ENCODE measurements at regions not wholly inside any gene's neighbourhood (a gene's known extent, or its start where the extent isn't known, plus 50 kb on each side); places are given as distances from the start of the nearest gene placed in this dataset.

DNA sequence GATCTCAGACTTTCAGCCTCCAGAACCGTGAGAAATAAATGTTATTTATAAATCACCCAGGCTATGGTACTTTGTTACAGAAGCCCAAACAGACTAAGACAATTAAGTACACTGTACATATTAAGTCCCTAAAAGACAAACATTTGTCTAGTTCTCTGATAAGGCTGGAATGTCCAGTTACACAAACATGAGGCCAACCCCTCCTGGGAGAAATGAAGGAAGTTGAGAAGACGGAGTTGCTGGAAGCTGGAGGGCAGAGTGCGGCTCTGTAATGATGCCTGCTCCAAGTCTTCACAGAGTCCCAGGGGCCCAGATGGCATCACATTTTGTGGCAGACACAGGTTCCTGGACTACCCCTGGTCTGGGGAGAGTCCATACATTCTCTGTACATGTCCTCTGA, 79.2 kb upstream of the ST8SIA3 start:
- TF ChIP-seq, protein P1, sequence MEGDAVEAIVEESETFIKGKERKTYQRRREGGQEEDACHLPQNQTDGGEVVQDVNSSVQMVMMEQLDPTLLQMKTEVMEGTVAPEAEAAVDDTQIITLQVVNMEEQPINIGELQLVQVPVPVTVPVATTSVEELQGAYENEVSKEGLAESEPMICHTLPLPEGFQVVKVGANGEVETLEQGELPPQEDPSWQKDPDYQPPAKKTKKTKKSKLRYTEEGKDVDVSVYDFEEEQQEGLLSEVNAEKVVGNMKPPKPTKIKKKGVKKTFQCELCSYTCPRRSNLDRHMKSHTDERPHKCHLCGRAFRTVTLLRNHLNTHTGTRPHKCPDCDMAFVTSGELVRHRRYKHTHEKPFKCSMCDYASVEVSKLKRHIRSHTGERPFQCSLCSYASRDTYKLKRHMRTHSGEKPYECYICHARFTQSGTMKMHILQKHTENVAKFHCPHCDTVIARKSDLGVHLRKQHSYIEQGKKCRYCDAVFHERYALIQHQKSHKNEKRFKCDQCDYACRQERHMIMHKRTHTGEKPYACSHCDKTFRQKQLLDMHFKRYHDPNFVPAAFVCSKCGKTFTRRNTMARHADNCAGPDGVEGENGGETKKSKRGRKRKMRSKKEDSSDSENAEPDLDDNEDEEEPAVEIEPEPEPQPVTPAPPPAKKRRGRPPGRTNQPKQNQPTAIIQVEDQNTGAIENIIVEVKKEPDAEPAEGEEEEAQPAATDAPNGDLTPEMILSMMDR (IDR thresholded peaks at IDR 0.05; ENCODE audit: unreplicated experiment): no peak
- H3K4me1 Mint-ChIP-seq (ENCODE audit: low read depth): peaks cover 61% of the 10 kb centered on the region
- H3K27ac Mint-ChIP-seq: peak overlapping the region; percentile 89
- H3K27me3 Mint-ChIP-seq: peaks cover 14% of the 10 kb centered on the region
- DNase-seq (ENCODE audit: low spot score, unreplicated experiment): no peak
- no peaks in the 10 kb centered on the region for H3K36me3 Mint-ChIP-seq (ENCODE audit: insufficient read depth)
- no peaks in the 10 kb centered on the region for H3K9me3 Mint-ChIP-seq (ENCODE audit: low read depth)
- no peak overlapping the region for H3K4me3 Mint-ChIP-seq (ENCODE audit: low read depth)

DNA sequence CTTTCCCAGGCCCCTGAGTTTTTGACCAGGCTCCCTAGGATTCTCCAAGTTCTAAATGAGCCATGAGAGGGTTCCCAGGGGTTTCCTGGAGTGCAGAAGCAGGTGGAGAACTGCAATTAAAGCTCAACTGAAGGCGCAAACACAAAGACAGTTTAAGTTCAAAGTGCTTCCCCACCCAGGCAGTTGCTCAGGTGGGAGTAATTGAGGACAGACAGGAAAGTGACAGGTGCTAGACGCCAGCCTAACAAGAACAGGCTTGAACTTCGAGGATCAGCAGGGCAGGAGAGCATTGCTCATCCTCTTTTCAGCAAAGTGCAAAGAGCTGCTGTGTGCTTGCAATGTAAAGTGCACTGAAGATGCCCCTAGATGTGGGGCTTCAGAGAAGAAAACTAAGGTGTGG, 77.2 kb upstream of the ST8SIA3 start:
- H3K4me1 Mint-ChIP-seq (ENCODE audit: low read depth): peaks cover 66% of the 10 kb centered on the region
- no peak overlapping the region for H3K4me3 Mint-ChIP-seq (ENCODE audit: low read depth)
- DNase-seq (ENCODE audit: low spot score, unreplicated experiment): no peak
- TF ChIP-seq, protein P1 (IDR thresholded peaks at IDR 0.05; ENCODE audit: unreplicated experiment): no peak
- no peak overlapping the region for H3K27ac Mint-ChIP-seq
- peaks cover 13% of the 10 kb centered on the region for H3K27me3 Mint-ChIP-seq
- H3K36me3 Mint-ChIP-seq (ENCODE audit: insufficient read depth): no peaks in the 10 kb centered on the region
- H3K9me3 Mint-ChIP-seq (ENCODE audit: low read depth): no peaks in the 10 kb centered on the region

DNA sequence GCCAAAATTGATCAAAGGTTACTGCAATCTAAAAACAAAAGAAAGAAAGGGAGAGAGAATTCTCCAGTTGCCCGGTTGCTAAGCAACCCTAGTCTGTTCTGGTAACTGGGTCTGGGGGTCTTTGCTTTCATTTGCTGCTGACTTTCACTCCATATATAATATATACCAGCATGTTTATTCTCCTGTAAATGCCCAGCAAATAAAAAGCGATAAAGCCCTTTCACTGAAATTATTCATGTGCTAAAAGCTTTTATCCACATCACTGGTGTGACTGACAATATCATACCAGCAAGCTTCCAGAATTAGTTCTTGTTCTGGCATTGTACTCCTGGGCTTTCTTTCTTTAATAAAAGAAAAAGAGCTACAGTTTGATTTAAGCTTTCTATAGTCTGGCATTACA, 75.5 kb upstream of the ST8SIA3 start:
- no peak for DNase-seq (ENCODE audit: low spot score, unreplicated experiment)
- H3K36me3 Mint-ChIP-seq (ENCODE audit: insufficient read depth): no peaks in the 10 kb centered on the region
- H3K4me1 Mint-ChIP-seq (ENCODE audit: low read depth): peaks cover 56% of the 10 kb centered on the region

DNA sequence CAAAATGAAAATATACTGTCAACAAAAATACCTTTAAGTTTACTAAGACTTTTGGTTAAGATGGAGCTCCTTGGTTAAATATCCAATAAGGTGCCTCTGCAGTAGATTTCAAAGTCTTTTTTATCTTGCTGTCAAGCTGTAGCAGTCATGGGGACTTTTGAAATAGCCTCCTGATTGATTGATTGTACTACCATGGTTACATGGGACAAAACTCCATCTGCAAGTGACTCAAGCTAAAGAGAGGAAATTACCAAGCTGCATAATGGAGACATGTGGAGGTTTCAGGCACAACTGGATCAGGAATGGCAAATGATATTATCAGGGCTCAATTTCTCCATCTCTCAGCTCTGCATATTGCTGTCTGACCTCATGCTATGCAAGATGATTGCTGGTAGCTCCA, 73.4 kb upstream of the ST8SIA3 start:
- no peak for DNase-seq (ENCODE audit: low spot score, unreplicated experiment)
- Mint-ChIP-seq H3K4me3 (ENCODE audit: low read depth) (no peak overlapping the region), H3K9me3 (ENCODE audit: low read depth) (peaks cover 4% of the 10 kb centered on the region), H3K27me3 (peaks cover 13% of the 10 kb centered on the region), H3K4me1 (ENCODE audit: low read depth) (peaks cover 40% of the 10 kb centered on the region), H3K36me3 (ENCODE audit: insufficient read depth) (no peaks in the 10 kb centered on the region), H3K27ac (no peak overlapping the region)
- TF ChIP-seq, protein P1 (IDR thresholded peaks at IDR 0.05; ENCODE audit: unreplicated experiment): no peak

More for the DNA sequence above, 75.5 kb upstream of the ST8SIA3 start:
- peaks cover 13% of the 10 kb centered on the region for H3K27me3 Mint-ChIP-seq
- no peak overlapping the region for H3K27ac Mint-ChIP-seq
- no peak overlapping the region for H3K4me3 Mint-ChIP-seq (ENCODE audit: low read depth)
- TF ChIP-seq, protein P1 (IDR thresholded peaks at IDR 0.05; ENCODE audit: unreplicated experiment): no peak
- H3K9me3 Mint-ChIP-seq (ENCODE audit: low read depth): no peaks in the 10 kb centered on the region

DNA sequence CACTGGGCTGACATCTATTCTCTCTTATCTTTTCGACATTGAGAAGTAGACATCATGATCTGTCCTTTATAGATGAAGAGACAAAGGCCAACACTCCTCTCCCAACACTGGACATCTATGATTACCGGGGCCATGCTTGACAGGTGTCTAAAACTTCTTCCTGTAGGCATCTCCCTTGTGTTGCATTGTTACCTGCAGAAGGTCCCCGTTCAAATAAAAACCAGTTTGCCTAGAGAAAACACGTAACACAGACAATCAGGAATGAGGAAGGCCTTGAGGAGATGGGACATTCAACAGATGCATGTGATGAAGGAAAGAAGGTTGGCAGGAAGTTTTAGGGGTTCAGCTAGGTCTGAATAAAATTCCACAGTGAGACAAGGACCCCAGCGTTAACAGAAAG, 70.8 kb upstream of the ST8SIA3 start:
- no peak overlapping the region for H3K4me3 Mint-ChIP-seq (ENCODE audit: low read depth)
- peaks cover 3% of the 10 kb centered on the region for H3K27me3 Mint-ChIP-seq
- DNase-seq (ENCODE audit: low spot score, unreplicated experiment): no peak
- no peak overlapping the region for H3K27ac Mint-ChIP-seq
- peaks cover 20% of the 10 kb centered on the region for H3K4me1 Mint-ChIP-seq (ENCODE audit: low read depth)
- TF ChIP-seq, protein P1 (IDR thresholded peaks at IDR 0.05; ENCODE audit: unreplicated experiment): no peak
- H3K9me3 Mint-ChIP-seq (ENCODE audit: low read depth): peaks cover 6% of the 10 kb centered on the region
- H3K36me3 Mint-ChIP-seq (ENCODE audit: insufficient read depth): no peaks in the 10 kb centered on the region
